Neural crest cell (in vitro differentiated cells): ENCODE measurements at regions not wholly inside any gene's neighbourhood (a gene's known extent, or its start where the extent isn't known, plus 50 kb on each side); places are given as distances from the start of the nearest gene placed in this dataset.
"Not testable (repeated sequence)": the region's sequence is repeated elsewhere in the genome, so short reads cannot be mapped to it uniquely, and the experiment has no call there.

Experiments
- DNase-seq: peaks from one replicate; pipeline ENCODE4 v3.0.0; 2021; ENCODE audit warnings: low read depth, mixed read lengths, low spot score
- H3K27ac Mint-ChIP-seq: one replicate; pipeline ENCODE4 v1.8.0; 2021; ENCODE audit warnings: mild to moderate bottlenecking, mixed read lengths; ENCODE audit not compliant: unreplicated experiment
- H3K27me3 Mint-ChIP-seq: 2 replicates; pipeline ENCODE4 v1.8.0; 2021; ENCODE audit warnings: low read depth, mild to moderate bottlenecking, mixed read lengths
- H3K36me3 Mint-ChIP-seq: 2 replicates; pipeline ENCODE4 v1.8.0; 2021; ENCODE audit warnings: low read depth, mild to moderate bottlenecking, mixed read lengths
- H3K4me1 Mint-ChIP-seq: 2 replicates; pipeline ENCODE4 v1.8.0; 2021; ENCODE audit warnings: mixed read lengths
- H3K4me3 Mint-ChIP-seq: one replicate; pipeline ENCODE4 v1.8.0; 2021; ENCODE audit warnings: mild to moderate bottlenecking, mixed read lengths
- H3K9me3 Mint-ChIP-seq: 2 replicates; pipeline ENCODE4 v1.8.0; 2021; ENCODE audit warnings: mixed read lengths
- TF ChIP-seq, protein P1 (sequence below): fragments of 200-600 bp; sonication (generic); conservative IDR thresholded peaks from 2 replicates; pipeline ENCODE4 v1.5.0; 2021; ENCODE audit warnings: antibody characterized with exemption, mild to moderate bottlenecking

DNA sequence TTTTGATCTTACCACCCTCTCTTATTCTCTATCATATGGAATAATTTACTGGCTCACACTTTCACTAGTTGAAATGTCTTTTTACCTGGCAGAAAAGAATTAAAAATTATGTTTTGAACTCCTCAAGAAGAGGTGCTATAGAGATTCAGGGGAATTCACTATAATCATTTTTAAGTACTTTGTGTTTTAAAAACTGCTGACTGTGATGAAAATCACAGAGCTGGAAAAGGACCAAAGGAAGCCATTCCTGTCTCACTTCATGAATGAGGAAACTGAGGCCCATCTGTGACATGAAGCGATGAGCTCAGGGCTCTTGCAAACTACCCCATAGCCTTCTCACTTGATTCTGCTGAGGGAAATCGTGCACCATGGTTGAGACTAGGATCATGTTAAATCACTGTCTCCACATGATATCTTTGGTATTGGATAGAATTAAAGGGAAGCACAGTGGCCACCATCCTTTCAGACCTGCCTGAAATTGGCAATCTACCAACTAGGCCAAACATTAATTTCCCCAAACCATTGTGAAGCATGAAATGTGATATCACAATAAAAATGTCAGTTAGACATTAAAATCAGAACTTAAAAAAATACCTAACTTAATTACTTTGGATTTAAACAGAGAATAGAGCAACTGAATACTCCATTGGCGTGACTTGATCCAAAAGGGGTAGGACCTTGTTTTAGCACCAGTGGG is 141.0 kb downstream of the FZD1 start:
- Mint-ChIP-seq H3K4me1 (no peaks in the 10 kb centered on the region), H3K9me3 (peaks cover 4% of the 10 kb centered on the region), H3K4me3 (no peak overlapping the region), H3K27me3 (no peaks in the 10 kb centered on the region), H3K27ac (no peak overlapping the region), H3K36me3 (no peaks in the 10 kb centered on the region)
- no peak for DNase-seq
- TF ChIP-seq, protein P1, sequence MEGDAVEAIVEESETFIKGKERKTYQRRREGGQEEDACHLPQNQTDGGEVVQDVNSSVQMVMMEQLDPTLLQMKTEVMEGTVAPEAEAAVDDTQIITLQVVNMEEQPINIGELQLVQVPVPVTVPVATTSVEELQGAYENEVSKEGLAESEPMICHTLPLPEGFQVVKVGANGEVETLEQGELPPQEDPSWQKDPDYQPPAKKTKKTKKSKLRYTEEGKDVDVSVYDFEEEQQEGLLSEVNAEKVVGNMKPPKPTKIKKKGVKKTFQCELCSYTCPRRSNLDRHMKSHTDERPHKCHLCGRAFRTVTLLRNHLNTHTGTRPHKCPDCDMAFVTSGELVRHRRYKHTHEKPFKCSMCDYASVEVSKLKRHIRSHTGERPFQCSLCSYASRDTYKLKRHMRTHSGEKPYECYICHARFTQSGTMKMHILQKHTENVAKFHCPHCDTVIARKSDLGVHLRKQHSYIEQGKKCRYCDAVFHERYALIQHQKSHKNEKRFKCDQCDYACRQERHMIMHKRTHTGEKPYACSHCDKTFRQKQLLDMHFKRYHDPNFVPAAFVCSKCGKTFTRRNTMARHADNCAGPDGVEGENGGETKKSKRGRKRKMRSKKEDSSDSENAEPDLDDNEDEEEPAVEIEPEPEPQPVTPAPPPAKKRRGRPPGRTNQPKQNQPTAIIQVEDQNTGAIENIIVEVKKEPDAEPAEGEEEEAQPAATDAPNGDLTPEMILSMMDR = no peak

DNA sequence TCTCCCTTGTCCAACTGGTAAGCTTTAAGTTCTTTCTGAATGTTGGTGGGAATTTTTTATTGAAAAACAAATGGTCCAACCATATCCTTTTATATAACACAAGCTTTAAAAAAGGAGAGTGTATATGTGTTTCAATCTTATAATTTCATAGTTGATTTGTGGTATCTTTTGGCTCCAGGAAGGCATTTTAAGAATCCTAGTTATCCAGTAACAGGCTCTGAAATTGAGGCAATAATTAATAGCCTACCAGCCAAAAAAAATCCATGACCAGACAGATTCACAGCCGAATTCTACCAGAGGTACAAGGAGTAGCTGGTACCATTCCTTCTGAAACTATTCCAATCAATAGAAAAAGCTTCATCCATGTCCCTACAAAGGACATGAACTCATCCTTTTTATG is 141.6 kb downstream of the FZD1 start:
- not testable (repeated sequence) for H3K9me3 Mint-ChIP-seq, H3K4me3 Mint-ChIP-seq, DNase-seq, H3K4me1 Mint-ChIP-seq, H3K36me3 Mint-ChIP-seq, H3K27ac Mint-ChIP-seq, H3K27me3 Mint-ChIP-seq

DNA sequence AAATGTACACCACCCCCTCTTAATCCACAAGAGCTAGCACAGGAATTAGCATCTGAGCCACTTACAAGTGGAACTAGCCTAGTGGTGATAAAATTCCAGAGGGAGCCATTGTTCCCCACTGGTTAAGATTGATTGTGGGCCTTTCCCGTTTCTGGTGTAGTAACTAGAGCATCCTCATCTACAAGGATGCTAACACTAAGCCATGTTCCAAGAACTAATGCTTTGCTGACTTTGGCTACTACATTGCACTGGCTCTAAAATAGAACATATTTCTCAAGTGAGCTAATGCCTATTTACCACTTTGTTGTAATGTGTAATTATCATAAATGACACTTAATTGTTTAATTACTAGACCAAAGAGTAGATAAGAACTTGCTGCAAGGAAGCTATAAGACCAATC is 143.7 kb downstream of the FZD1 start:
- no peaks in the 10 kb centered on the region for H3K27me3 Mint-ChIP-seq
- TF ChIP-seq, protein P1 = no peak
- H3K9me3 Mint-ChIP-seq = no peaks in the 10 kb centered on the region
- no peak for DNase-seq
- H3K4me1 Mint-ChIP-seq = no peaks in the 10 kb centered on the region
- H3K27ac Mint-ChIP-seq = no peak overlapping the region
- H3K4me3 Mint-ChIP-seq = no peak overlapping the region
- no peaks in the 10 kb centered on the region for H3K36me3 Mint-ChIP-seq

DNA sequence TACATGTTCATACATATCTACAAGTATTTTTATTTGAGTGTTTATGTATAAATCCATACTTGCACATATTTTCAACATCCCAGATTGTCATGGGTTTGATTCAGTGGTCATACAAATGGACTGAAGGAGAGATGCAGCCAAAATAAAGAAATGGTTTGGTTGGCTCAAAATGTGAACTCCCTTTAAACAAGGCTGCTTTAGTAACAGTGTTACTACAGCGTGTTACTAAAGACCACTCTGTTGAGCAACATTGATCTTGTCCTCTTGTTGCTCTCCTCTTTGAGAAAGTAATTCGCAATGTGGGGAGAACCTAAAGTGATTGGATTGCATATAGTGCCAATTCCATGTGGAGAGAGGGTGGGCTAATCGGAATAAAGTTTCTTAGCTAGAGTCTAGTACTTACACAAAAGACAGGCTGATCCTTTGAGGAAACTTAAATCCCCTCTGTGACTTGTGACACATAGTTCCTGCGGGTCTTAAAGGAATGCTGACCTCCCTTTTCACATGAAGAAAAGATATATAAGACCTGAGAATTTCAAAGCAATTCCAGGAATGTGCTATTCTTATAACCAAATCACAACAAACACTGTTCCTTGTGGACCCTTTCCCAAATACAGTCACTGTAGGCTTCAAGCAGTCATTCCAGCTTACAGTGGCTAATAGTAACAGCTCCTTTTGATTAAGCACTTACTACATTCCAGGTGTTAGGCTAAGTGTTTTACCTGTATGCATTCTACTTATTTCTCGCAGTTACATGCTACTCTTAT is 144.3 kb downstream of the FZD1 start:
- no peak overlapping the region for H3K4me3 Mint-ChIP-seq
- no peaks in the 10 kb centered on the region for H3K27me3 Mint-ChIP-seq
- H3K4me1 Mint-ChIP-seq = no peaks in the 10 kb centered on the region
- H3K36me3 Mint-ChIP-seq = no peaks in the 10 kb centered on the region
- no peaks in the 10 kb centered on the region for H3K9me3 Mint-ChIP-seq
- H3K27ac Mint-ChIP-seq = no peak overlapping the region
- DNase-seq = no peak
- TF ChIP-seq, protein P1 = no peak

DNA sequence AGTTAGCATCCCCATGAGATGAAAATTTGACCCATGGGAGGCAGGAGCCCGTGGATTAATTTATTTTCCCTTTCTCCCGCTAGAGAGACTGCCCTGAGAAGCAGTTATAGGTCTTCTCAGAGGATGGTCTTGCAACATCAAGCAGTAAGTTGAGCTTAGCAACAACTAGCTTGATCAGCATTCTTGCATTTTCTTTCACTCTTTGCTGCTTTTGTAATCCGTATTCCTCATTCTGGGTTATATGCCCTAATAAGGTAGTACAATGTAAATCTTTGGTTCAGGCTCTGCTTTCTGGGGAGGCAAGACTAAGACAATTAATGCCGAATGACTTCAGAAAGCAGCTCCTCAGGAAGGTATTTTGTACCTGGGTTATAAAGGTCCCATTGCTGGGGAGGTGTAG is 146.8 kb downstream of the FZD1 start:
- no peaks in the 10 kb centered on the region for H3K9me3 Mint-ChIP-seq
- H3K36me3 Mint-ChIP-seq = no peaks in the 10 kb centered on the region
- no peak overlapping the region for H3K27ac Mint-ChIP-seq
- H3K4me3 Mint-ChIP-seq = no peak overlapping the region
- H3K4me1 Mint-ChIP-seq = no peaks in the 10 kb centered on the region
- no peak for DNase-seq
- TF ChIP-seq, protein P1 = no peak
- H3K27me3 Mint-ChIP-seq = no peaks in the 10 kb centered on the region

DNA sequence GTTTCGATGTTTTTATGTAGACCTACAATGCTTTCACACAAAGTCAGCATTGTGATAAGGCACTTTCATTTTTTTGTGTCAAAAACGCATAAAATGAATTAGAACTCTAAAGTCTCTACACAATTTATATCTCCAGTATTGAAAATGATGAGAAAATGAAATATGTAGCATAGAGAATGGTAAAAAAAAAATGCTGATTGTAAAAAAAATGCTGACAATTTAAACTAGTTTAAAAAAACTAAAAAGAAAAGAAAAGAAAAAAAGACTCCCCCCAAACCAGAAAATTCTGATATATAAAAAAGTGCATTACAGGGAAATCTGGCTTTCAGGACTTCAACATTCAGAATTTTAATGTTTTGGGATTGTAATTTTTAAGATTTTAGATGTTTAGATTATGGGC is 148.1 kb downstream of the FZD1 start:
- H3K4me1 Mint-ChIP-seq = no peaks in the 10 kb centered on the region
- H3K9me3 Mint-ChIP-seq = peaks cover 1% of the 10 kb centered on the region
- H3K36me3 Mint-ChIP-seq = no peaks in the 10 kb centered on the region
- no peaks in the 10 kb centered on the region for H3K27me3 Mint-ChIP-seq
- no peak overlapping the region for H3K4me3 Mint-ChIP-seq
- H3K27ac Mint-ChIP-seq = no peak overlapping the region
- no peak for DNase-seq
- TF ChIP-seq, protein P1 = no peak
